NCI-H2107 treated with DMSO at 0.1 percent for 48 hours (cell line): ENCODE measurements at regions not wholly inside any gene's neighbourhood (a gene's known extent, or its start where the extent isn't known, plus 50 kb on each side); places are given as distances from the start of the nearest gene placed in this dataset.

Experiments used
- DNase-seq: peaks from one replicate; lab custom pipeline; 2025; ENCODE audit not compliant: unreplicated experiment; lab: John Stamatoyannopoulos, UW

GRCh38 chrX:38987198-38987651 is 186.0 kb downstream of the MID1IP1 start:
- no peak for DNase-seq

- no peak for DNase-seq
Observed at GRCh38 chrX:38988301-38988700, 187.0 kb downstream of the MID1IP1 start.

GRCh38 chrX:38989076-38989475 is 187.8 kb downstream of the MID1IP1 start:
- DNase-seq, result no peak

- DNase-seq, result no peak
Observed at GRCh38 chrX:38991656-38992440, 190.6 kb downstream of the MID1IP1 start.

GRCh38 chrX:38992441-38993096 is 191.3 kb downstream of the MID1IP1 start:
- DNase-seq, result no peak

- no peak for DNase-seq
Observed at GRCh38 chrX:38993500-38993899, 192.2 kb downstream of the MID1IP1 start.

- no peak for DNase-seq
Observed at GRCh38 chrX:38999099-38999498, 197.8 kb downstream of the MID1IP1 start.

GRCh38 chrX:38999967-39000745 is 198.9 kb downstream of the MID1IP1 start:
- DNase-seq, result no peak

GRCh38 chrX:39000802-39001201 is 199.5 kb downstream of the MID1IP1 start:
- no peak for DNase-seq

- no peak for DNase-seq
Observed at GRCh38 chrX:39002466-39002865, 201.2 kb downstream of the MID1IP1 start.

GRCh38 chrX:39008549-39008948 is 207.3 kb downstream of the MID1IP1 start:
- DNase-seq, result no peak

GRCh38 chrX:39011454-39012221 is 210.4 kb downstream of the MID1IP1 start:
- no peak for DNase-seq

GRCh38 chrX:39012621-39013111 is 211.4 kb downstream of the MID1IP1 start:
- DNase-seq, result no peak

GRCh38 chrX:39016556-39016955 is 215.3 kb downstream of the MID1IP1 start:
- no peak for DNase-seq

- no peak for DNase-seq
Observed at GRCh38 chrX:39017077-39017476, 215.8 kb downstream of the MID1IP1 start.

GRCh38 chrX:39017716-39018115 is 216.5 kb downstream of the MID1IP1 start:
- DNase-seq, result no peak

- no peak for DNase-seq
Observed at GRCh38 chrX:39018541-39018940, 217.3 kb downstream of the MID1IP1 start.

- DNase-seq, result peak; percentile 28
Observed at GRCh38 chrX:39019056-39019455, 217.8 kb downstream of the MID1IP1 start.

- DNase-seq, result no peak
Observed at GRCh38 chrX:39020051-39020669, 218.9 kb downstream of the MID1IP1 start.

GRCh38 chrX:39022106-39022505 is 220.8 kb downstream of the MID1IP1 start:
- DNase-seq, result no peak
